T1000 (cell line): ENCODE measurements at regions not wholly inside any gene's neighbourhood (a gene's known extent, or its start where the extent isn't known, plus 50 kb on each side); places are given as distances from the start of the nearest gene placed in this dataset.
"Not testable (repeated sequence)": the region's sequence is repeated elsewhere in the genome, so short reads cannot be mapped to it uniquely, and the experiment has no call there.

Experiments
- DNase-seq: peaks from one replicate; lab custom pipeline; 2025; ENCODE audit warnings: mixed read lengths; lab: John Stamatoyannopoulos, UW

DNA sequence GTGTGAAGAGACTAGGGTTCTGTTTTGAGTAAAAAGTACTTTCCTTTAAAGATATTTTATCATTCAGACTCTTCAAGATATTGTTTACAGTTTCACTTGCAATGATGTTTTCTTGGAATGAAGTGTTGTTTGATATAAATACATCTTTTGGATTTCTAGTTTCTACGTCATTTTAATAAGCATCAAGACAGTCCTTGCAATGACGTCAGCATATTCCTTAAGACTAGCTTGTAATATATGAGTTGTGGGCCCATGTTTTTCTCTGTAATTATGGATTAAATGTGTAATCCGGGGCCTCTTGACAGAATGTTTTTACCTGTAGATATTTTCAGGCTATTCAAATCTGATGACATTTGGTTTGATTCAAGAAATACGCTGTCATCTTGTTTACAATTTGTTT is 66.1 kb downstream of the RBMX2 start:
- DNase-seq: no peak

DNA sequence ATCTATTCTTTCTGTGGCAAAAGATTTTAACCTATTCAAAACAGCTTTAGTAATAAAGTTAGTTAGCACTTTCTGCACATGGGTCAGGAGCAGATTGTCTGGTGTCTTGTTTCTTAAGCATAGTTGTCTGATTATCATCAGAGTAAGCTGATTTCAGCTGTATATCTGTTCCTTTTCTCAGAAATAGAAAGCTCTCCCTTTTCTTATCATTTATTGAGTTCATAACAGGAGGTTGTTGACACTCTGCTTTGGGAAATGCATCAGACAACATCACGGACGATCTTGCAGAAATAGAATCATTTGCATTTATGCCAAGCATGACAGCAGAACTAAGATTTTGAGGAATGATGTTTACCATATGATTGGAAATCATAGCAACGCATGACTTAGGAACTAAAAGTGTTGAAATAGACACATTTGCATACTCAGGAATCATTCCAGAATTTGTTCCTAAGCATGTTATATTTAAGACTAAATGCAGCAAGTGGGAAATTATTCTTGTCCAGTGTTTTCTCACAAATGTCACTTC is 66.7 kb downstream of the RBMX2 start:
- DNase-seq: no peak

DNA sequence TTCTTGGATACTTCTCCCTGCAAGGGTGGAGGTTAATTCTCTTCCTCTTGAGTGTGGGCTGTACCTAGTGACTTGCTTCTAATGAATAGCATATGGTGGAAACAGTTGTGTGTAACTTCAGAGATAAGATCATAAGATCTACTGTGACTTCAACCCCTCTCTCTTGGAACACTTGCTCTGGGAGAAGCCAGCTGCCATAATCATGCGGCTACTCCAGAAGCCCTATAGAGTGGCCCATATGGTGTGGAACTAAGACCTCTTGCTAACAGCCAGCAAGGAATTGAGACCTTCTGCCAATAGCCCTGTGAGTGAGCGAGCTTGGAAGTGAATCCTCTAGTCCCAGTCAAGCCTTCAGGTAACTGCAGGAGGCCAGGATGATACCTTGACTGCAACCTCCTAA is 81.1 kb downstream of the RBMX2 start:
- no peak for DNase-seq

DNA sequence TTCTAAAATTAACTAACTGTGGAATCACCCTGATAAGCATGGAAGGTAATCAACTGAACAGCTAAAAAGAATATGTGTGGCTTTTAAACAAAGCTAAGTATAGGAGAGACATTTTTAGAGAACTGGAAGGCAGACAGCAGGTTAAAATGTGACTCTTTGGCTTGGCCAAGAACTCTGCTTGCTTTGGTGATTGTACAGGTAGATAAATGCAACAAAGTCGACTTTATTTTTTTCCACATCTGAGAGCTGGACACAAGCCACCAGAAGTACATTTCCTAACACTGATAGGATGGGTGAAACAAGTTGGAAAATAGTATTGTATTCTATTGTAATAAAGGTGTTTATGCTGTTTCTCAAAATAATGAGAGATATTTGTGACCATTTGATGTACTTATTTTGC is 84.1 kb downstream of the RBMX2 start:
- DNase-seq: no peak

DNA sequence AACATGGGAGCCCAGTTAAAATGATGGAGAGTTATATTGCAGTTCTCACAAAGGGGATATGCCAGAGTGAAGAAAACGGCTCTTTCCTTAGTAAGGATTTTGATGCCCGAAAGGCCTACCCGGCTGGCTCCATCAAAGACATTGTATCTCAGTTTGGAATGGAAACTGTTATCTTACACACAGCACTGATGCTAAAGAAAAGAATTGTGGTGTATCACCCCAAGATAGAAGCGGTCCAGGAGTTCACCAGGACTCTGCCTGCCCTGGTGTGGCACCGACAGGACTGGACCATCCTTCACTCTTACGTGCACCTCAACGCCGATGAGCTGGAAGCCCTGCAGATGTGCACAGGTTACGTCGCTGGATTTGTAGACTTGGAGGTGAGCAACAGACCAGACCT is 93.7 kb downstream of the RBMX2 start:
- DNase-seq: not testable (repeated sequence)

DNA sequence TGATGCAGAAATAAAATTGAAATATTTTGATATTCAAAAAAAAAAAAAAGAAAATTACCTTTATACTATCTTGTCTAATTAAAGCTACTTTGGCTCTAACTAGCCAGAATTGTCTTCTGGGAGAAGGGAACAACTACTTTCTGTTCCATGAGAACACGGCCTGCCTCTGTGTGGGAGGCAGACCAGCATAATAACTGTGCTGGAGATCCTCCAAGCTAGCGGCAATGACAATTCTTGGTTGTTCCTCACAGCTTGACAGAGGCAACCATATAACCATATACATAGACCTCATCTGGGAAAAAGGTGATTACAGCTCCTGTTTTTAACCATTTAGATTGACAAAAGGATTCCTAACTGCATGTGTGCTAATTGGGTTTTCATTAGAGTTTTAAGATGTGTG is 95.7 kb downstream of the RBMX2 start:
- DNase-seq: no peak

DNA sequence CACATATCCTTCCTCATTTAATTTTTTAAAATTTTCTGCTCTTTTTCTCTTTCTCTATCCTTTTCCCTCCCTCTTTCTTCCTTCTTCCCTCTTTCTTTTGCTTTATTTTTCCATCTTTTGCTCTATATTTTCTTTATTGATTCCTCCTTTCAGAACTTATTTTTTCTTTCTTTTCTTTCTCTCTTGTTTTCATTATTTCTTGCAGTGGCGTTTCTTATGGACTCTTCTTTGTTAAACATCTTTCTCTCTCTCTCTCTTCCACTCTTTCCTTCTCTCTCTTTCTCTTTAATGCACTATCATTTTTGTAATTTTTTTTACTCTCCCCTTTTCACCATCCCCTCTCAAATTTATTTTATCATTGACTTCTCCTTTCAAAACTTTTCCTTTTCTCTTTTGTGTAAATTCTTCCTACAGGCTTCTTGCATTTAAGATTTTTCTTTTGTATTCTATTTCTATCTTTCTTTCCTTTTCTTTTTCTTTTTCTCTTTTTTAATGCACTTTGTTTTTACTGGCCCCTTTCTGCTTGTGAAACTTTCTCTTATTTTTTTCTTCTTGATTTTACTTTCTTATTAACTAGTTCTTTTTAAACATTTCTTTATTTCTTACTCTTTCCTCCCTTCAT is 97.0 kb downstream of the RBMX2 start:
- no peak for DNase-seq

DNA sequence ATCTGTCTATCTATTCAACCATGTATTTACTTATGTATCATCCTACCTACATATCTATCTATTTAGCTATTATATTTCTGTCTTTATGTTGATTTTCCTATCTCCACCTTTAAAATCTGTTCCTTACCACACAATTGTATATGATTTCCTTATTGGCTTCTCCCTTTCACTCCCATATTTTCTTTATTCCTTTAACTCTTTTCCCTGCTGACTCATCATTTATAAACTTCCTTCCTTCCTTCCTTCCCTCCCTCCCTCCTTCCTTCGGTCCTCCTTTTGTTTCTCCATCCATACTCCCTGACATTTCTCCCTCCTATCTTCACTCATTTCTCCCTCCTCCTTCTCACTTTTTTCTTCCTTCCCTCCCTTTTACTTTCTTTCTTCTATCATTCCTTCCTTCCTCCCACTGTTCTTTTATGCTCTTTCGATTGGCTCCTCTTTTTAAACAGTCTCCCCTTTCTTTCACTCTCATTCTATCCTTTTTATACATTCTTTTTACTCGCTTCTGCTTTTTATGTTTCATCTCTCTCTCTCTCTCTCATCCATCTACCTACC is 100.3 kb downstream of the RBMX2 start:
- no peak for DNase-seq

DNA sequence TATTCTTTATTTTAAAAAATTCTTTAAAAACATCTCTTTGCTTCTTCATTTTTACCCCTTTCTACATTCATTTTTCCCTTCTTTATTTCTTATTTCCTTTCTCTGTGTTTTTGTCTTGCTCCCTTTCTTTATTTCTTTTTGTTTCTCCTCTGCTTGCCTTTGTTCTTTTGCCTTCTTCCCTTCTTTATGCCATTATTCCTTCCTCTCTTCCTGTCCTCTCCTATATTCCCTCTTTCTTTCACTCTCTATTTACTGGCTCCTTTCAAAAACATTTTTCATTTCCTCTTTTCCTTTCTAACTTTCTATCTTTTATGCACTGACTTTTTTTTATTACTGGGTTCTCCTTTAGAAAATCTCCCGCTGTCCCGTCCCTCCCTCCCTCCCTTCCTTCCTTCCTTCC is 102.2 kb downstream of the RBMX2 start:
- no peak for DNase-seq

DNA sequence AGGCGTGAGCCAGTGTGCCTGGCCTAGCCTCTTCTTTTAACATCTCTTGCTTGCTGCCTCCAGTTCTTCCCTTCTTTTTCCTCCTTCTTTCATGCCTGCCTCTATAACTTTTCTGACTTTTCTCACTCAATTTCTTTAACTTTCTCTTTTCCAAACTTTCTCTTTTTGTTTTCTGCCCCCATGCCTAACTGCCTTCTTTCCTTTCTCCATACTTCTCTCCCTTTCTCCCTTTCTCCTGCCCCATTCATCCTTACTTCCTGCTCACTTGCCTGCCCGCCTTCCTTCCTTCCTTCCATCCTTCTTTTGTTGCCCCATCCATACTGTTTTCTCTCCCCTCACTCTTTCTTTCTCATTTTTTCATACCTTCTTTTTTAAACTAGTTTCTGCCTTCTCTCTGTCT is 105.2 kb downstream of the RBMX2 start:
- no peak for DNase-seq

DNA sequence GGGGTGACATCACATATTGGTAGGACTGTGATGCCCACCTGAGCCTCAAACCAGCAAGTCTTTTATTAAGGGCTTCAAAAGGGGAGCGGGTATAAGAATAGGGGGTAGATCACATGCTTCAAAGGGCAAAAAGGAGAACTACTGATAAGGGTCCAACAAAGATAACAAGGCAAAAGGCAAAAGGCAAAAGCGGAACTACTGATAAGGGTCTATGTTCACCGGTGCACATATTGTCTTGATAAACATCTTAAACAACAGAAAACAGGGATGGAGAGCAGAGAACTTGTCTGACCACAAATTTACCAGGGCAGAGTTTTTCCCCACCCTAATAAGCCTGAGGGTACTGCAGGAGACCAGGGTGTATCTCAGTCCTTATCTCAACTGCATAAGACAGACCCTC is 110.7 kb downstream of the RBMX2 start:
- not testable (repeated sequence) for DNase-seq

DNA sequence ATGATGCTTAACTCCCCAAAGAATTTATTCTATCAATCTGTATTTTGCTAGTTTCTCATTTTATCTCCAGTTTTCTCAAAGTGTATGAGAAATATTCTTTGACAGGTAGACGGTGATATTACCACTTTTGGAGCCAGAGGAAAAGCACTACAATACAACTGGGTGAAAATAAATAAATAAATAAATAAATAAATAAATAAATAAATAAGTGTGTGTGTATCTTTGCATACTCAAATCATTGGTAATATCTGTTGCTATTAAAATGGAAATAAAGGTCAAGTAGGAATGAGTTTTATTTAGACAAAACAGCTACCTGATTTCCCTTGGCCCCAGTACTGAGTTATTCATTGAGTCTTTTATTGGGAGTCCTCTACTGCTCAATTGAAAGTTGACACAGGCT is 114.3 kb downstream of the RBMX2 start:
- DNase-seq: no peak

DNA sequence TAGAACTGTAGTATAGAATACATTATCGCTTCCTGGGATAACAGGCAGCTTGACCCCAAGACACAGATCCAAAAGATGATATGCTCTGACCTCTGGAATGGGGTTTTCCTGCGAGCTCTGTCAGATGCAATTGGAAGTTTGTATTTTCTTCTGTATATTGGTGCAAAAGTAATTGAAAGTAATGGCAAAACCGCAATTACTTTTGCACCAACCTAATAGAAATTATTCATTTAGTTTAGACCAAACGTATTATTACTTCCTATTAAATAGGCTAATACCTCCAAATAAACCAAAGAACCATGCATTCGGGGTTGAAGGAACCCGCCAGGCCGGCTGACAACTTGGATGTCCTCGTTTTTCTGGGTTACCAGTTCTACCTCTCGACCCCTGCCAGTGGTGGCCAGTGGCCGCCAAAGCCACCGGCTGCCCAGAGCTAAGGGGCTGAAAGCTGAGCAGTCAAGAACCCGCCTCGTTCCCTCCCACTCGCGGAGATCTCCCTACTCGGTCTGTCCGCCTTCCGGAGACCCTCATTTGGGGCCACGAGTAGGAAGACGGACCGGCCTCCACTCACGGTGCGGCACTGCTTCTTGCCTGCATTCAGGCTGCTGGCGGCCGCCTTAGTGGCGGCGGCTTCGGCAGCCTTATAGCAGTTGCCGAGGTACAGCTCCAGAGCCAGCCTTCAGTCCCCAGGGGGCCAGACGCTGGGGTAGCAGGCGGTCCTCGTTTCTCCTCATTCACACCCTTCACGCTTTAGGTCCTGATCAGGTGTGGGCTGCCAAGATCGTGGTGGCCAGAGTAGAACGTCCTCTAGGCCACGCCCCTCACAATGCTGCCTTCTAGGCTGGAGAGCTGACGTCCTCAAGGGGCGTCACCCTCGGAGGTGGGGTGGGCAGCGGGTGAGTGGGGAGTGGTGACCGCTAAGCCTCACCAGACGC is 121.9 kb downstream of the RBMX2 start:
- DNase-seq: peak; percentile 0

DNA sequence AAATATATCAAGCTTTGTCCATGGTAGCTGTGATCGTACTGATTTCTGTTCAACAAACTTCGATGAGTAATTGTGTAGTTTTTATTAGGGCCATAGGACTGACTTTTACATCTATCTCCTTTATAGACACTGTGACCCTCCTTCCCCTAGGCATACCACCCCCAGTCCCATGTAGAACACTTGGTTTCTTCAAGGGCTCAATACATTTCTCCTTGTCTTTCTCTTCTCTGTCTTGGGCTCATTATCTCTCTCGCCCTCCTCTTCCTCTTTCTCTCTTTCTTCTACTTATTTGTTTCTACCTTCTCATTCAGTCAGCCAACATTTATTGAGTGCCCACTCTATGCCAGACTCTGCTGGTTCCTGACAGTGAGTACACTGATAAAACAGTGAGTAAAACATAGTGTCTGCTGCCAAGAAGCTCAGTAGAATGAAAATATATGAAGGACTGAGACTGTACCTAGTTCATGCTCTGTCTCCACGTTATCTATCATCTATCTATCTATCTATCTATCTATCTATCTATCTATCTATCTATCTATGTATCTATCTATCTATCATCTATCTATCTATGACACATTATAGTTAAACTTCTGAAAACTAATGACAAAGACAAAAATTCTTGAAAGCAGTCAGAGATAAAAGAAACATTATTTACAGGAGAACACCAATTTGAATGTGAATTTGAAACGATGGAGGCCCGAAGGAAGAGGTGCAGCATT is 122.8 kb downstream of the RBMX2 start:
- no peak for DNase-seq

DNA sequence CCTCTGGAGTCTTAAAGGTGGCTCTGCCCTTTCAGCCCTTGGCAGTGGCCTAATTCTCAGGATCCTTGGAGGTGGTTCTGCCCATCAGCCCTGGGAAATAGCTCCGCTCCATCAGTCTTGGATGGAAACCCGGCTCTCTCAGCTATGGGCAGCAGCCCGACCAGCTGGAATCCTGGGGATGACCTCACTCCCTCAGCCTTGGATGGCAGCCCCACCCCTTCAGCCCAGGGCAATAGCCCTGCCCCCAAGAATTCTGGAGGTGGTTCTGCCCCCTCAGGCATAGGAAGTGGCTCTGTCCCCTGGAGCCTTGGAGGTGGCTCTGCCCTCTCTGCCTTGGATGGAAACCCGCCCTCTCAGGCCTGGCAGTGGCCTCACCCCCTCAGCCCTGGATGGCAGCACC is 127.7 kb downstream of the RBMX2 start:
- DNase-seq: peak; percentile 4

DNA sequence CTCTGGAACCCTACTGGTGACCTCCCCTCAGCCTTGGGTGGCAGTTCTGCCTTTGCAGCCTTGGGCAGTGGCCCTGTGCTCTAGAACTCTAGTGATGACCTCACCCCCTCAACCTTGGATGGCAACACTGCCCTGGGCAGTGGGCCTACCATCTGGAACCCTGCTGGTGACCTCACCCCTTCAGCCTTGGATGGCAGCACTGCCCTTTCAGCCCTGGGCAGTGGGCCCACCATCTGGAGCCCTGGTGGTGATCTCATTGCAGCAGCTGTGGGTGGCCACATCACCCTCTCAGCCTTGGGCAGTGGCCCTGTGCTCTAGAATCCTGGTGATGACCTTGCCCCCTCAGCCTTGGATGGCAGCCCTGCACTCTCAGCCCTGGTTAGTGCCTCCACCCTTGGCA is 129.3 kb downstream of the RBMX2 start:
- no peak for DNase-seq

DNA sequence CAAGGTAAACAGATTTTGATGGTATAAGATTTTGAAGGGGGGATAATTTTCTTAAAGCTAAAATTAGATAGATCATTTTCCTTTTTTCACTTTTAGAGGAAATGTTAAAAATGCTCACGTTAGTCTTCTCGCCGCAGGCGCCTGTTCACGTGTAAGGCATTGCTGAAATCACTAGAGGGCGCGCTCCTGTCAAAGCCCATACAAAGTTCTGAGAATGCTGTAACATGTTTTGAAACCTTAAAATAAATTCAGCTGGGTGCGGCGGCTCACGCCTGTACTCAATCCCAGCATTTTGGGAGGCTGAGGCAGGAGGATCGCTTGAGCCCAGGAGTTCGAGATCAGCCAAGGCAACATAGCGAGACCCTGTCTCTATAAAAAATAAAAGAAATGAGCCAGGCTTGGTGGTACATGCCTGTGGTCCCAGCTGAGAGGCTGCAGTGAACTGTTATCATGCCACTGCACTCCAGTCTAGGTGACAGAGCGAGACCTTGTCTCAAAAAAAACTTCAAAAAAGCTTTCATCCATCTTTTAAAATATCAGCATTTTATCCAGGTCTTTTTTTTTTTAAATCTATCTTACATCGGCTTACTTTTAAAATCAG is 138.0 kb downstream of the RBMX2 start:
- peak; percentile 2 for DNase-seq

DNA sequence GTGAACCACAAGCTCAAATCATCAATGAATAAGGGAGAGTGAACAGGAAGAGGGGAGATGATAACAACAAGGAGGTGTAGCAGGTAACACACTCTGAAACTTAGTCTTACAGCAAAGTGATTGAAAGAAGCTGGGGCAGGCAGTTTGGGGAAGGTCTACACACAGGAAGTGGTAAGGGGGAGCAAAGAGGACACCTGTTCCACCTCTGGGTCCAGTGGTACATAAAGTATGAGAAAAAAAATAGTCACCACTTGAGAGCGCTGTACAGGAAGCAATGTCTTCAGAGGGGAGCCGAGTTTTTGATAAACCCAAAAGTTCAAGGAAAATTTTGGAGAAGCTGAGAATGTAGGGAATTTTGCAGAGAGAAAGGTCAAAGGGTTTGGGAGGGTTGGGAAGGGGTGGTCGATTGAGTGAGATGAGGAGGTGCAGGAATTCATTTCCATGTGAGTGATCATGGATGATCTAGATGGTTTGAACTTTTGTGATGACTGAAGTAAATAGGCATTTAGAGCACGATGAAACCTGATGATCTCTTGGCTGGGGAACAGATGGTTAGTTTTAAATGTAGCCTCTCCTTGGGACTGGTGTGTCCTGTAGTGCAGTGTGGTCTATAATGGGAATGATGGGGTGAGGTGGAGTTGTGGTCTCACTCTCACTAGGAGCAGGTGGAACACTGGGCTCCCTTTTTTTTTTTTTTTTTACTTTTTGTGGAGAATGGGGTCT is 142.0 kb downstream of the RBMX2 start:
- no peak for DNase-seq

DNA sequence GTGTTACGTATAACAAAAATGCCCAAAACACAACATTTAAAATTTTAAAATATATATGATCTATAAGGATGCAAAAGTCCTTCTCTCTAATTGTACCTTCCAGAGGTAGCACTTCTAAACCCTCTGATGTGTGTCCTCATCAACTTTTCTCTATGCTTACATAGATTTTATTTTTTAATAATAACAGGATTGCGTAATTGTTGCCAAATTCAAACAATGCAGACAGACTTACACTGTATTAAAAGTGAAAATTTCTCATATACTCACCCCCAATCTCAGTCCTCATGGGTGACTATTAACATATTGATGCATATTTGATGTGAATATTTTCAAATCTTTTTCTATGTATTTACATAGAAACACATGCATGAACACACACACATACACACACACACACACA is 144.0 kb downstream of the RBMX2 start:
- no peak for DNase-seq

DNA sequence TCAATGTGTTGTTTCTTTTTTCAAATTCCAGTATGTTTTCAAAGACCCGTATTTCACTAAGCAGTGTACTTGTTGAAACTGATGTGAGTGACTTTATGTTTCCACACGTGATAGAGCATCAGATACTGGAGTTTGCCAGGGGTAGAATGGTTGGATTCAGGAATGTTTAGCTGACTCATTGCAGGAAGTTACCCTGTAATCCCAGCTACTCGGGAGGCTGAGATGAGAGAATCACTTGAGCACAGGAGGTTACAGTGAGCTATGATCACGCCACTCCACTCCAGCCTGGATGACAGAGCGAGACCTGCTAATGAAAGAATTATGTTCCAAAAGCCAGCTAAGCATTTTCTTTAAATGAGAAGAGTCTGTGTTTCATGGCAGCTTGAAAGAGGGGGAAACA is 147.6 kb downstream of the RBMX2 start:
- DNase-seq: not testable (repeated sequence)

DNA sequence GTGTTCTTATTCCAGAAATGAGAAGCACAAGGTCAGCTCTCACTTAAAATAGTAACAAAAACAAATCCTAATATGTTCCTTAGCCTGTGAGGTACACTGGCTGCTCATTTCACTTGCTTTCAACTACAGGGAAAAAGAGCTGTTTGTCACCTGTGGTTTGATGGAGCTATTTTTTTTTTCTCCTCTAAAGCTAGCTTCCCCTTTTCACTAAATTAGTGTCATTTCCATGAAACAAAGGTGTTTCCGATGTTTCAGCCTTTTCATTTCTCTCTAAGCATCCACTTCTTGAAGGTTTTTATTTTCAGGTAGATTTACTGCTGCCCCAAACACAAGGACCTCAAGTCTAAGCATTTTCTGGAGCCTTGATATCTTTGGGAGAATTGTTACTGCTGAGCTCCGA is 148.6 kb downstream of the RBMX2 start:
- no peak for DNase-seq
